ENCODE measurements at regions not wholly inside any gene's neighbourhood (a gene's known extent, or its start where the extent isn't known, plus 50 kb on each side); places are given as distances from the start of the nearest gene placed in this dataset.

DNA sequence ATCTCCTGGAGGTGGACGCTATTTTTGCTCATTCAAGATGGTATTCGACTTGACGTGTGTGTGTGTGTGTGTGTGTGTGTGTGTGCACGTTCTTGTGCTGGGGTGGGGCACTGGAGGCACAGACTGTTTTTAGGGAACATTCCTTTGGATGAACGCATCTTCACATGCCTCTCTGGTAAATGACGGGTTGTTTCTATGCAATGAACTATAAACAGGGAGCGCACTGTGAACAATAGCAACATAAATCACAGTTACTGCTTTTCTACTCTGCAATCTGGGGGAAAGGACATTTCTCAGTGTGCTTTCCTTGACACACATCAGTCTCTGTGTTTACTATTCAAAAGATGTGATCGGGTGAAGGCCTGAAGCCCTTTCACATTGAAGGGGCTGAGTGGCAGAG, 120.1 kb upstream of the PITRM1 start:
- no peak for TF ChIP-seq CTCF (IDR thresholded peaks at IDR 0.05; ENCODE audit: insufficient read depth, low read length, poor library complexity, severe bottlenecking)
- no peak for DNase-seq (ENCODE audit: low read depth)
- H3K4me3 ChIP-seq (ENCODE audit: low read depth, low read length) = no peak overlapping the region
- H3K36me3 ChIP-seq (ENCODE audit: control insufficient read depth, insufficient read depth, low read length) = no peaks in the 10 kb centered on the region
- H3K27me3 ChIP-seq (ENCODE audit: control insufficient read depth, insufficient read depth, low read length) = no peaks in the 10 kb centered on the region

DNA sequence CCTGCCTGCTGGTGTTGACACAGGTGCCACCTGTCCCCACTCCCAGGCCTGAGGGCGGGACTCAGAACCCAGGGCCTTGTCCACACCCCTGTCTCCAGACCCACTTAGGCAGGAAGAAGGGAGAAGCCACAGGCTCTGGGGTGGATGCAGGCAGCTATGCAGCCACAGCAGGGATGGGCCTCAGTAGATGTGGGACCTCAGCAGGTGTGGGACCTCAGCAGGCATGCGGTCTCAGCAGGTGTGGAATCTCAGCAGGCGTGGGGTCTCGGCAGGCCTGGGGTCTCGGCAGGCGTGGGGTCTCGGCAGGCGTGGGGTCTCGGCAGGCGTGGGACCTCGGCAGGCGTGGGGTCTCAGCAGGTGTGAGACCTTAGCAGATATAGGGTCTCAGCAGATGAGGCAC, 118.0 kb upstream of the PITRM1 start:
- Histone ChIP-seq H3K36me3 (ENCODE audit: control insufficient read depth, insufficient read depth, low read length) (no peaks in the 10 kb centered on the region), H3K27me3 (ENCODE audit: control insufficient read depth, insufficient read depth, low read length) (no peaks in the 10 kb centered on the region), H3K4me3 (ENCODE audit: low read depth, low read length) (no peak overlapping the region)
- TF ChIP-seq CTCF (IDR thresholded peaks at IDR 0.05; ENCODE audit: insufficient read depth, low read length, poor library complexity, severe bottlenecking) = no peak
- no peak for DNase-seq (ENCODE audit: low read depth)

GRCh38 chr10:3287572-3288445, 115.2 kb upstream of the PITRM1 start:
- Histone ChIP-seq H3K36me3 (ENCODE audit: control insufficient read depth, insufficient read depth, low read length) (no peaks in the 10 kb centered on the region), H3K27me3 (ENCODE audit: control insufficient read depth, insufficient read depth, low read length) (no peaks in the 10 kb centered on the region), H3K4me3 (ENCODE audit: low read depth, low read length) (no peak overlapping the region)
- no peak for TF ChIP-seq CTCF (IDR thresholded peaks at IDR 0.05; ENCODE audit: insufficient read depth, low read length, poor library complexity, severe bottlenecking)
- DNase-seq (ENCODE audit: low read depth) = no peak

- DNase-seq (ENCODE audit: low read depth) = no peak
- Histone ChIP-seq H3K36me3 (ENCODE audit: control insufficient read depth, insufficient read depth, low read length) (no peaks in the 10 kb centered on the region), H3K27me3 (ENCODE audit: control insufficient read depth, insufficient read depth, low read length) (no peaks in the 10 kb centered on the region), H3K4me3 (ENCODE audit: low read depth, low read length) (no peak overlapping the region)
- TF ChIP-seq CTCF (IDR thresholded peaks at IDR 0.05; ENCODE audit: insufficient read depth, low read length, poor library complexity, severe bottlenecking) = no peak
These were observed 110.1 kb upstream of the PITRM1 start for GRCh38 chr10:3282674-3283017.

DNA sequence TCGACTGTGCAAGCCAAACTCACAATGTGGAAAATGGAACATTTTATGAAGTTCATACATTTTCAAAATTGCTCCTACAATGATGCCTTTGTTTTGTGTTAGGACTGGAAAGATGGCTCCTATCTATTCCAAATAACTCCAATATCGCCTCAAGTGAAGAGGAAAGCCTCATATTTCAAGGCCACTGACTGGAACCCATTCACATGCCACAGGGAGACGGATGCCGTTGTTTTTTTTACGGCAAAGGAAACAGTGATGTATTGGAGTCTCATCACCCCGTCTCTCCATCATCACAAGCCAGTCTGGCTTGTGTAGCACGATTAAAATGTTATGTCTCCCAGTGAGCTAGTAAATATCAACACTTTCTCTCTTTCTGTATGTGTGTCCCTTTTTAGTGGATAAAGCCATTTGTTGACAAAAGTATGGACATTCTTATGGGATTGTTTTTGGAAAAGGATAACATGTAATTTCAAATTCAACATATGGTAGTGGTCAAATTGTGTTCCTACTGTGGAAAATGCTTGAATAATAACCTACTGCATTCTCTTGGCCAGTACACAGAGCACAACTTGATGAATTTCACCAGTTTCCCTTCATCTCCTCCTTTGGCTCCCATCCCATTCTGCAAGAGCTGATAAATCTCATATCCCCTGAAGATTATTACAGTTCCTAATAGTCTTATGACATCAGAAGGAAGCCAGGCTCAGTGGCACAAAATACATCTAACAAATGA, 109.5 kb upstream of the PITRM1 start:
- no peak for DNase-seq (ENCODE audit: low read depth)
- Histone ChIP-seq H3K36me3 (ENCODE audit: control insufficient read depth, insufficient read depth, low read length) (no peaks in the 10 kb centered on the region), H3K4me3 (ENCODE audit: low read depth, low read length) (no peak overlapping the region), H3K27me3 (ENCODE audit: control insufficient read depth, insufficient read depth, low read length) (no peaks in the 10 kb centered on the region)
- no peak for TF ChIP-seq CTCF (IDR thresholded peaks at IDR 0.05; ENCODE audit: insufficient read depth, low read length, poor library complexity, severe bottlenecking)

Measured in kidney epithelial cell (primary cell).